ENCODE measurements at regions not wholly inside any gene's neighbourhood (a gene's known extent, or its start where the extent isn't known, plus 50 kb on each side); places are given as distances from the start of the nearest gene placed in this dataset.
"Not testable (repeated sequence)": the region's sequence is repeated elsewhere in the genome, so short reads cannot be mapped to it uniquely, and the experiment has no call there.

GRCh38 chr1:120952207-120952870 is 62.8 kb downstream of the PPIAL4A start:
- TF ChIP-seq, protein P1, sequence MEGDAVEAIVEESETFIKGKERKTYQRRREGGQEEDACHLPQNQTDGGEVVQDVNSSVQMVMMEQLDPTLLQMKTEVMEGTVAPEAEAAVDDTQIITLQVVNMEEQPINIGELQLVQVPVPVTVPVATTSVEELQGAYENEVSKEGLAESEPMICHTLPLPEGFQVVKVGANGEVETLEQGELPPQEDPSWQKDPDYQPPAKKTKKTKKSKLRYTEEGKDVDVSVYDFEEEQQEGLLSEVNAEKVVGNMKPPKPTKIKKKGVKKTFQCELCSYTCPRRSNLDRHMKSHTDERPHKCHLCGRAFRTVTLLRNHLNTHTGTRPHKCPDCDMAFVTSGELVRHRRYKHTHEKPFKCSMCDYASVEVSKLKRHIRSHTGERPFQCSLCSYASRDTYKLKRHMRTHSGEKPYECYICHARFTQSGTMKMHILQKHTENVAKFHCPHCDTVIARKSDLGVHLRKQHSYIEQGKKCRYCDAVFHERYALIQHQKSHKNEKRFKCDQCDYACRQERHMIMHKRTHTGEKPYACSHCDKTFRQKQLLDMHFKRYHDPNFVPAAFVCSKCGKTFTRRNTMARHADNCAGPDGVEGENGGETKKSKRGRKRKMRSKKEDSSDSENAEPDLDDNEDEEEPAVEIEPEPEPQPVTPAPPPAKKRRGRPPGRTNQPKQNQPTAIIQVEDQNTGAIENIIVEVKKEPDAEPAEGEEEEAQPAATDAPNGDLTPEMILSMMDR (IDR thresholded peaks at IDR 0.05): not testable (repeated sequence)
- not testable (repeated sequence) for TF ChIP-seq POLR2A (IDR thresholded peaks at IDR 0.05)

Data from body of pancreas (tissue), 4 donors.